ENCODE measurements at regions not wholly inside any gene's neighbourhood (a gene's known extent, or its start where the extent isn't known, plus 50 kb on each side); places are given as distances from the start of the nearest gene placed in this dataset.

GRCh38 chr12:126952096-126953007, 1314.6 kb upstream of the TMEM132C start:
- no peaks in the 10 kb centered on the region for H3K4me1 ChIP-seq (ENCODE audit: insufficient read depth)
- no peak overlapping the region for H3K9ac ChIP-seq
- no peak for DNase-seq
- H3K36me3 ChIP-seq (ENCODE audit: low read depth): no peaks in the 10 kb centered on the region
- no peak overlapping the region for H3K27ac ChIP-seq
- no peak overlapping the region for H3K4me3 ChIP-seq
- no peak overlapping the region for H2AFZ ChIP-seq
- no peaks in the 10 kb centered on the region for H3K27me3 ChIP-seq (replicated peaks; ENCODE audit: insufficient read depth)
- H4K20me1 ChIP-seq (ENCODE audit: insufficient read depth): no peaks in the 10 kb centered on the region
- no peaks in the 10 kb centered on the region for H3K79me2 ChIP-seq (ENCODE audit: insufficient read depth)
- WGBS, 2 experiments (ENCODE audit: low coverage in 1 of 2, low lambda C conversion rate in 2 of 2, missing lambda C conversion rate in 2 of 2): 5 to 11% methylated on average over 8 of the region's 8 CpGs
- in situ Hi-C loops (cut with MboI): no loop called here
- H3K9me2 ChIP-seq (ENCODE audit: insufficient read depth): no peaks in the 10 kb centered on the region
- H3K9me3 ChIP-seq (ENCODE audit: low read depth): no peaks in the 10 kb centered on the region
- TF ChIP-seq EZH2 (IDR thresholded peaks at IDR 0.05; ENCODE audit: insufficient read depth, poor library complexity, severe bottlenecking) (no peak), EZH2phosphoT487 (IDR thresholded peaks at IDR 0.05; ENCODE audit: insufficient read depth, low read depth) (no peak)
- H3K4me2 ChIP-seq (ENCODE audit: unreplicated experiment): no peak overlapping the region
- no peaks in the 10 kb centered on the region for H3F3A ChIP-seq (ENCODE audit: insufficient read depth)

GRCh38 chr12:126953365-126953889, 1313.5 kb upstream of the TMEM132C start:
- in situ Hi-C loops (cut with MboI): no loop called here
- H4K20me1 ChIP-seq (ENCODE audit: insufficient read depth): no peaks in the 10 kb centered on the region
- H2AFZ ChIP-seq: no peak overlapping the region
- H3K79me2 ChIP-seq (ENCODE audit: insufficient read depth): no peaks in the 10 kb centered on the region
- H3K27ac ChIP-seq: no peak overlapping the region
- H3K9ac ChIP-seq: no peak overlapping the region
- TF ChIP-seq EZH2phosphoT487 (IDR thresholded peaks at IDR 0.05; ENCODE audit: insufficient read depth, low read depth) (no peak), EZH2 (IDR thresholded peaks at IDR 0.05; ENCODE audit: insufficient read depth, poor library complexity, severe bottlenecking) (no peak)
- no peaks in the 10 kb centered on the region for H3K27me3 ChIP-seq (replicated peaks; ENCODE audit: insufficient read depth)
- no peaks in the 10 kb centered on the region for H3F3A ChIP-seq (ENCODE audit: insufficient read depth)
- no peak overlapping the region for H3K4me2 ChIP-seq (ENCODE audit: unreplicated experiment)
- DNase-seq: no peak
- no peaks in the 10 kb centered on the region for H3K4me1 ChIP-seq (ENCODE audit: insufficient read depth)
- H3K9me3 ChIP-seq (ENCODE audit: low read depth): no peaks in the 10 kb centered on the region
- H3K36me3 ChIP-seq (ENCODE audit: low read depth): no peaks in the 10 kb centered on the region
- WGBS, 2 experiments (ENCODE audit: low coverage in 1 of 2, low lambda C conversion rate in 2 of 2, missing lambda C conversion rate in 2 of 2): 29 to 32% methylated on average over 7 of the region's 7 CpGs
- H3K9me2 ChIP-seq (ENCODE audit: insufficient read depth): no peaks in the 10 kb centered on the region
- no peak overlapping the region for H3K4me3 ChIP-seq

- H3K27ac ChIP-seq: no peak overlapping the region
- no peaks in the 10 kb centered on the region for H3K36me3 ChIP-seq (ENCODE audit: low read depth)
- no peaks in the 10 kb centered on the region for H3K4me1 ChIP-seq (ENCODE audit: insufficient read depth)
- no peaks in the 10 kb centered on the region for H4K20me1 ChIP-seq (ENCODE audit: insufficient read depth)
- H3K9ac ChIP-seq: no peak overlapping the region
- H3K9me2 ChIP-seq (ENCODE audit: insufficient read depth): no peaks in the 10 kb centered on the region
- no peaks in the 10 kb centered on the region for H3K27me3 ChIP-seq (replicated peaks; ENCODE audit: insufficient read depth)
- H3F3A ChIP-seq (ENCODE audit: insufficient read depth): no peaks in the 10 kb centered on the region
- TF ChIP-seq EZH2phosphoT487 (IDR thresholded peaks at IDR 0.05; ENCODE audit: insufficient read depth, low read depth) (no peak), EZH2 (IDR thresholded peaks at IDR 0.05; ENCODE audit: insufficient read depth, poor library complexity, severe bottlenecking) (no peak)
- 6 to 7% methylated on average over 3 of the region's 3 CpGs for WGBS, 2 experiments (ENCODE audit: low coverage in 1 of 2, low lambda C conversion rate in 2 of 2, missing lambda C conversion rate in 2 of 2)
- in situ Hi-C loops (cut with MboI): no loop called here
- H3K4me3 ChIP-seq: no peak overlapping the region
- no peak for DNase-seq
- no peak overlapping the region for H3K4me2 ChIP-seq (ENCODE audit: unreplicated experiment)
- no peaks in the 10 kb centered on the region for H3K79me2 ChIP-seq (ENCODE audit: insufficient read depth)
- no peaks in the 10 kb centered on the region for H3K9me3 ChIP-seq (ENCODE audit: low read depth)
- no peak overlapping the region for H2AFZ ChIP-seq
These were observed 1306.7 kb upstream of the TMEM132C start for GRCh38 chr12:126960221-126960620.

GRCh38 chr12:126960709-126961108, 1306.3 kb upstream of the TMEM132C start:
- H3F3A ChIP-seq (ENCODE audit: insufficient read depth): no peaks in the 10 kb centered on the region
- no peaks in the 10 kb centered on the region for H4K20me1 ChIP-seq (ENCODE audit: insufficient read depth)
- no peaks in the 10 kb centered on the region for H3K9me3 ChIP-seq (ENCODE audit: low read depth)
- no peak overlapping the region for H2AFZ ChIP-seq
- no peak overlapping the region for H3K9ac ChIP-seq
- no peaks in the 10 kb centered on the region for H3K79me2 ChIP-seq (ENCODE audit: insufficient read depth)
- no peak for DNase-seq
- no peaks in the 10 kb centered on the region for H3K36me3 ChIP-seq (ENCODE audit: low read depth)
- in situ Hi-C loops (cut with MboI): no loop called here
- no peaks in the 10 kb centered on the region for H3K4me1 ChIP-seq (ENCODE audit: insufficient read depth)
- no peaks in the 10 kb centered on the region for H3K27me3 ChIP-seq (replicated peaks; ENCODE audit: insufficient read depth)
- no peak overlapping the region for H3K4me3 ChIP-seq
- no peak for TF ChIP-seq EZH2phosphoT487 (IDR thresholded peaks at IDR 0.05; ENCODE audit: insufficient read depth, low read depth)
- no peaks in the 10 kb centered on the region for H3K9me2 ChIP-seq (ENCODE audit: insufficient read depth)
- H3K27ac ChIP-seq: no peak overlapping the region
- no peak overlapping the region for H3K4me2 ChIP-seq (ENCODE audit: unreplicated experiment)
- WGBS, 2 experiments (ENCODE audit: low coverage in 1 of 2, low lambda C conversion rate in 2 of 2, missing lambda C conversion rate in 2 of 2): 12 to 13% methylated on average over 5 of the region's 5 CpGs

Measured in GM23248 (cell line).